Mucosa of descending colon (tissue), 3 donors: ENCODE measurements at regions not wholly inside any gene's neighbourhood (a gene's known extent, or its start where the extent isn't known, plus 50 kb on each side); places are given as distances from the start of the nearest gene placed in this dataset.

Experiments used
- ATAC-seq: fragments of 200-7000 bp; cut with Tn5 transposase; one replicate; pipeline ENCODE4 v1.9.1; 2020; ENCODE audit warnings: mild to moderate bottlenecking, moderate library complexity
- DNase-seq, 3 donors: peaks; one replicate each; pipeline ENCODE4 v3.0.0-alpha.2; 2020
- H3K36me3 ChIP-seq: fragments of 200-600 bp; one replicate; pipeline ENCODE4 v1.8.0; 2021; ENCODE audit warnings: low read depth, mild to moderate bottlenecking
- H3K4me1 ChIP-seq: fragments of 200-600 bp; one replicate; pipeline ENCODE4 v1.8.0; 2021; ENCODE audit warnings: low read depth, mild to moderate bottlenecking
- H3K4me3 ChIP-seq: fragments of 200-600 bp; one replicate; pipeline ENCODE4 v1.8.0; 2021; ENCODE audit warnings: mild to moderate bottlenecking
- H3K9me3 ChIP-seq: fragments of 200-600 bp; one replicate; pipeline ENCODE4 v1.8.0; 2021; ENCODE audit warnings: mild to moderate bottlenecking
- CTCF ChIP-seq: fragments of 200-600 bp; IDR thresholded peaks from one replicate; pipeline ENCODE4 v1.8.0; 2022; ENCODE audit warnings: antibody characterized with exemption, mild to moderate bottlenecking
- intact Hi-C, 2 donors: fragments of 100-400 bp; cut with DNase I in 1 of 2; cut with micrococcal nuclease in 1 of 2; formaldehyde crosslinking; loops; one replicate each; pipeline versions ENCODE4 v1.11.0 to v1.11.1; 2022; cut with DNase I, micrococcal nuclease
- donor health status: DM: no; HTN: no; CAD: no; lungs with moderate emphysema.
- donor health status: DM: no; HTN: no; CAD: no.
- donor health status: DM: no; HTN: yes; CAD: no.

GRCh38 chr12:85509081-85509856 is 229.2 kb downstream of the ALX1 start:
- TF ChIP-seq CTCF: no peak
- intact Hi-C loops: no loop called here
- no peak overlapping the region for H3K4me3 ChIP-seq
- DNase-seq: no peak
- no peak for ATAC-seq
- H3K36me3 ChIP-seq: no peaks in the 10 kb centered on the region
- H3K9me3 ChIP-seq: no peaks in the 10 kb centered on the region
- no peaks in the 10 kb centered on the region for H3K4me1 ChIP-seq

GRCh38 chr12:85509857-85510256 is 229.8 kb downstream of the ALX1 start:
- DNase-seq (no peak), ATAC-seq (no peak)
- no peaks in the 10 kb centered on the region for H3K9me3 ChIP-seq
- no peak overlapping the region for H3K4me3 ChIP-seq
- H3K36me3 ChIP-seq: no peaks in the 10 kb centered on the region
- intact Hi-C loops: no loop called here
- H3K4me1 ChIP-seq: no peaks in the 10 kb centered on the region
- TF ChIP-seq CTCF: no peak

GRCh38 chr12:85516039-85516438 is 236.0 kb downstream of the ALX1 start:
- Histone ChIP-seq H3K4me3 (no peak overlapping the region), H3K9me3 (no peaks in the 10 kb centered on the region), H3K36me3 (no peaks in the 10 kb centered on the region), H3K4me1 (no peaks in the 10 kb centered on the region)
- DNase-seq: no peak
- no peak for ATAC-seq
- no peak for TF ChIP-seq CTCF
- intact Hi-C loops: no loop called here

GRCh38 chr12:85516667-85517325 is 236.8 kb downstream of the ALX1 start:
- no peak overlapping the region for H3K4me3 ChIP-seq
- TF ChIP-seq CTCF: no peak
- ATAC-seq: no peak
- no peak for DNase-seq
- H3K36me3 ChIP-seq: no peaks in the 10 kb centered on the region
- no peaks in the 10 kb centered on the region for H3K9me3 ChIP-seq
- H3K4me1 ChIP-seq: no peaks in the 10 kb centered on the region
- intact Hi-C loops: no loop called here

- DNase-seq (no peak), ATAC-seq (no peak)
- intact Hi-C loops: no loop called here
- no peaks in the 10 kb centered on the region for H3K4me1 ChIP-seq
- H3K4me3 ChIP-seq: no peak overlapping the region
- TF ChIP-seq CTCF: no peak
- H3K36me3 ChIP-seq: no peaks in the 10 kb centered on the region
- H3K9me3 ChIP-seq: no peaks in the 10 kb centered on the region
Measured at GRCh38 chr12:85519163-85519562, 239.1 kb downstream of the ALX1 start.
